PC-9 (cell line): ENCODE measurements at regions not wholly inside any gene's neighbourhood (a gene's known extent, or its start where the extent isn't known, plus 50 kb on each side); places are given as distances from the start of the nearest gene placed in this dataset.

Source experiments
- CTCF ChIP-seq: fragments of 200-600 bp; sonication (generic); conservative IDR thresholded peaks from 2 replicates; pipeline ENCODE4 v1.6.1; 2017; ENCODE audit warnings: mixed run types, antibody characterized with exemption, mild to moderate bottlenecking, moderate library complexity
- EZH2 ChIP-seq: fragments of 200-600 bp; sonication (generic); IDR thresholded peaks from 2 replicates; pipeline ENCODE4 v1.8.0; 2017; ENCODE audit warnings: antibody characterized with exemption, low read depth

- no peak for TF ChIP-seq CTCF
- no peak for TF ChIP-seq EZH2
Observed at GRCh38 chr4:171718665-171719064, 94.5 kb upstream of the GALNTL6 start.
